ENCODE measurements at regions not wholly inside any gene's neighbourhood (a gene's known extent, or its start where the extent isn't known, plus 50 kb on each side); places are given as distances from the start of the nearest gene placed in this dataset.

GRCh38 chr2:168355121-168355520, 101.0 kb upstream of the CERS6 start:
- Histone ChIP-seq H3K4me1 (ENCODE audit: control insufficient read depth, insufficient read depth, low read length) (peaks cover 4% of the 10 kb centered on the region), H3K27me3 (ENCODE audit: control insufficient read depth, insufficient read depth, low read length) (no peaks in the 10 kb centered on the region), H3K36me3 (ENCODE audit: control insufficient read depth, insufficient read depth, low read length) (no peaks in the 10 kb centered on the region), H3K4me3 (ENCODE audit: low read length) (no peak overlapping the region), H3K9me3 (replicated peaks; ENCODE audit: control insufficient read depth, low read depth, low read length) (no peaks in the 10 kb centered on the region), H3K27ac (ENCODE audit: low read length) (no peak overlapping the region)
- DNase-seq, result peak; percentile 31
- WGBS (ENCODE audit: insufficient coverage), result 20% methylated on average over 1 of the region's 2 CpGs

GRCh38 chr2:168355779-168356476, 100.1 kb upstream of the CERS6 start:
- Histone ChIP-seq H3K4me3 (ENCODE audit: low read length) (no peak overlapping the region), H3K9me3 (replicated peaks; ENCODE audit: control insufficient read depth, low read depth, low read length) (no peaks in the 10 kb centered on the region), H3K27ac (ENCODE audit: low read length) (no peak overlapping the region), H3K4me1 (ENCODE audit: control insufficient read depth, insufficient read depth, low read length) (peaks cover 4% of the 10 kb centered on the region), H3K36me3 (ENCODE audit: control insufficient read depth, insufficient read depth, low read length) (no peaks in the 10 kb centered on the region), H3K27me3 (ENCODE audit: control insufficient read depth, insufficient read depth, low read length) (no peaks in the 10 kb centered on the region)
- 74% methylated on average over 4 of the region's 5 CpGs for WGBS (ENCODE audit: insufficient coverage)
- no peak for DNase-seq

DNA sequence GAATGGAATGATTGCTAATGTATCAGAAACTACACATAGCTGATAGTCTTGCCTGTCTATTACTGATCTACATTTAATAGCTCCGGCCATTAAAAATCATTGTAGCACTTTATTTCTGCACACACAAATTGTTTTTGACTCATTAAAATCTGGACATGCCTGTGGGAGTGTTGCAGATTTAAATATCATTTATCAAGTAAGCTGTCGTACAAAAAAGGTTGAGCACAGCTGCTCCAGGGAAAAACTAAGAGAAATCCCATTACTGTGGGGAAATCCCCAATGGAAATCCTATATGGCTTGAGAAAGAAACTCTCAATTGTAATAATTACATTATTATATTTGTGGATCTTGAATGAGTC, 99.6 kb upstream of the CERS6 start:
- no peaks in the 10 kb centered on the region for H3K27me3 ChIP-seq (ENCODE audit: control insufficient read depth, insufficient read depth, low read length)
- H3K9me3 ChIP-seq (replicated peaks; ENCODE audit: control insufficient read depth, low read depth, low read length), result no peaks in the 10 kb centered on the region
- H3K4me3 ChIP-seq (ENCODE audit: low read length), result no peak overlapping the region
- peaks cover 4% of the 10 kb centered on the region for H3K4me1 ChIP-seq (ENCODE audit: control insufficient read depth, insufficient read depth, low read length)
- H3K36me3 ChIP-seq (ENCODE audit: control insufficient read depth, insufficient read depth, low read length), result no peaks in the 10 kb centered on the region
- no peak for DNase-seq
- H3K27ac ChIP-seq (ENCODE audit: low read length), result no peak overlapping the region
- WGBS (ENCODE audit: insufficient coverage), result no CpG with 5 or more reads among the region's 2 CpGs

- peaks cover 4% of the 10 kb centered on the region for H3K4me1 ChIP-seq (ENCODE audit: control insufficient read depth, insufficient read depth, low read length)
- no peak overlapping the region for H3K4me3 ChIP-seq (ENCODE audit: low read length)
- H3K9me3 ChIP-seq (replicated peaks; ENCODE audit: control insufficient read depth, low read depth, low read length), result no peaks in the 10 kb centered on the region
- no peaks in the 10 kb centered on the region for H3K36me3 ChIP-seq (ENCODE audit: control insufficient read depth, insufficient read depth, low read length)
- no peaks in the 10 kb centered on the region for H3K27me3 ChIP-seq (ENCODE audit: control insufficient read depth, insufficient read depth, low read length)
- WGBS (ENCODE audit: insufficient coverage), result no CpG with 5 or more reads among the region's 3 CpGs
- DNase-seq, result no peak
- H3K27ac ChIP-seq (ENCODE audit: low read length), result no peak overlapping the region
Observed at GRCh38 chr2:168357797-168358472, 98.1 kb upstream of the CERS6 start.

DNA sequence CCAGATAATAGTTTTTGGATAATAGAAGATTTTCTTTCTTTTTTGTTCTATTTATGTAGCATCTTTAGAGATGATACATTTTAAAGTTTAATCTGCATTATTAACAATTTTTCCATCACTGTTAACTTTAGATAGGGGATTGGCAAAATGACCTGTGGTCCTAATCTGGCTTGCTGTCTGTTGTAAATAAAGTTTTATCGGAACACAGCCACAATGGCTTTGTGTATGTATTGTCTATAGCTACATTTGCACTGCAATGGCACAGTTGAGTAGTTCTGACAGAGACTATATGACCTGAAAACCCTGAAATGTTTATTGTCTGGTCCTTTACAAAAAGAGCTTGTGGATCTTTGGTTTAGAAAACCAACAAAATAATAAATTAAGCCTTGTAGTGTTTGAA, 97.0 kb upstream of the CERS6 start:
- no peak for DNase-seq
- Histone ChIP-seq H3K36me3 (ENCODE audit: control insufficient read depth, insufficient read depth, low read length) (no peaks in the 10 kb centered on the region), H3K9me3 (replicated peaks; ENCODE audit: control insufficient read depth, low read depth, low read length) (no peaks in the 10 kb centered on the region), H3K27me3 (ENCODE audit: control insufficient read depth, insufficient read depth, low read length) (no peaks in the 10 kb centered on the region), H3K4me1 (ENCODE audit: control insufficient read depth, insufficient read depth, low read length) (peaks cover 4% of the 10 kb centered on the region), H3K4me3 (ENCODE audit: low read length) (no peak overlapping the region), H3K27ac (ENCODE audit: low read length) (no peak overlapping the region)
- 86% methylated on average over 1 of the region's 1 CpG for WGBS (ENCODE audit: insufficient coverage)

- Histone ChIP-seq H3K36me3 (ENCODE audit: control insufficient read depth, insufficient read depth, low read length) (no peaks in the 10 kb centered on the region), H3K27me3 (ENCODE audit: control insufficient read depth, insufficient read depth, low read length) (no peaks in the 10 kb centered on the region), H3K27ac (ENCODE audit: low read length) (no peak overlapping the region), H3K9me3 (replicated peaks; ENCODE audit: control insufficient read depth, low read depth, low read length) (no peaks in the 10 kb centered on the region), H3K4me3 (ENCODE audit: low read length) (no peak overlapping the region), H3K4me1 (ENCODE audit: control insufficient read depth, insufficient read depth, low read length) (no peaks in the 10 kb centered on the region)
- WGBS (ENCODE audit: insufficient coverage), result no CpG with 5 or more reads among the region's 4 CpGs
- DNase-seq, result no peak
Observed at GRCh38 chr2:168363347-168364092, 92.6 kb upstream of the CERS6 start.

- DNase-seq, result no peak
- H3K4me3 ChIP-seq (ENCODE audit: low read length), result no peak overlapping the region
- 97% methylated on average over 4 of the region's 6 CpGs for WGBS (ENCODE audit: insufficient coverage)
- no peaks in the 10 kb centered on the region for H3K4me1 ChIP-seq (ENCODE audit: control insufficient read depth, insufficient read depth, low read length)
- no peak overlapping the region for H3K27ac ChIP-seq (ENCODE audit: low read length)
- no peaks in the 10 kb centered on the region for H3K36me3 ChIP-seq (ENCODE audit: control insufficient read depth, insufficient read depth, low read length)
- H3K27me3 ChIP-seq (ENCODE audit: control insufficient read depth, insufficient read depth, low read length), result no peaks in the 10 kb centered on the region
- no peaks in the 10 kb centered on the region for H3K9me3 ChIP-seq (replicated peaks; ENCODE audit: control insufficient read depth, low read depth, low read length)
Observed at GRCh38 chr2:168365094-168365621, 90.9 kb upstream of the CERS6 start.

GRCh38 chr2:168369031-168369430, 87.0 kb upstream of the CERS6 start:
- WGBS (ENCODE audit: insufficient coverage), result no CpG with 5 or more reads among the region's 2 CpGs
- H3K4me1 ChIP-seq (ENCODE audit: control insufficient read depth, insufficient read depth, low read length), result no peaks in the 10 kb centered on the region
- no peaks in the 10 kb centered on the region for H3K36me3 ChIP-seq (ENCODE audit: control insufficient read depth, insufficient read depth, low read length)
- no peaks in the 10 kb centered on the region for H3K27me3 ChIP-seq (ENCODE audit: control insufficient read depth, insufficient read depth, low read length)
- no peak for DNase-seq
- no peak overlapping the region for H3K27ac ChIP-seq (ENCODE audit: low read length)
- no peaks in the 10 kb centered on the region for H3K9me3 ChIP-seq (replicated peaks; ENCODE audit: control insufficient read depth, low read depth, low read length)
- no peak overlapping the region for H3K4me3 ChIP-seq (ENCODE audit: low read length)

GRCh38 chr2:168371273-168372019, 84.6 kb upstream of the CERS6 start:
- H3K4me1 ChIP-seq (ENCODE audit: control insufficient read depth, insufficient read depth, low read length), result no peaks in the 10 kb centered on the region
- 100% methylated on average over 1 of the region's 4 CpGs for WGBS (ENCODE audit: insufficient coverage)
- H3K9me3 ChIP-seq (replicated peaks; ENCODE audit: control insufficient read depth, low read depth, low read length), result no peaks in the 10 kb centered on the region
- no peak overlapping the region for H3K27ac ChIP-seq (ENCODE audit: low read length)
- no peaks in the 10 kb centered on the region for H3K36me3 ChIP-seq (ENCODE audit: control insufficient read depth, insufficient read depth, low read length)
- no peaks in the 10 kb centered on the region for H3K27me3 ChIP-seq (ENCODE audit: control insufficient read depth, insufficient read depth, low read length)
- no peak for DNase-seq
- no peak overlapping the region for H3K4me3 ChIP-seq (ENCODE audit: low read length)

- DNase-seq, result no peak
- Histone ChIP-seq H3K36me3 (ENCODE audit: control insufficient read depth, insufficient read depth, low read length) (no peaks in the 10 kb centered on the region), H3K4me1 (ENCODE audit: control insufficient read depth, insufficient read depth, low read length) (no peaks in the 10 kb centered on the region), H3K9me3 (replicated peaks; ENCODE audit: control insufficient read depth, low read depth, low read length) (no peaks in the 10 kb centered on the region), H3K27ac (ENCODE audit: low read length) (no peak overlapping the region), H3K27me3 (ENCODE audit: control insufficient read depth, insufficient read depth, low read length) (no peaks in the 10 kb centered on the region), H3K4me3 (ENCODE audit: low read length) (no peak overlapping the region)
- no CpG with 5 or more reads among the region's 2 CpGs for WGBS (ENCODE audit: insufficient coverage)
Observed at GRCh38 chr2:168373468-168373867, 82.6 kb upstream of the CERS6 start.

Measured in muscle of leg (tissue), 3 donors.